HPDE6-E6E7 (cell line): ENCODE measurements at regions not wholly inside any gene's neighbourhood (a gene's known extent, or its start where the extent isn't known, plus 50 kb on each side); places are given as distances from the start of the nearest gene placed in this dataset.

ENCODE experiments used
- DNase-seq: peaks from one replicate; pipeline ENCODE4 v3.0.0; 2011; ENCODE audit warnings: missing footprints; ENCODE audit errors: extremely low spot score

GRCh38 chr22:46054091-46055073, 77.4 kb upstream of the WNT7B start:
- no peak for DNase-seq

- no peak for DNase-seq
Measured at GRCh38 chr22:46055181-46055875, 78.4 kb upstream of the WNT7B start.

- DNase-seq = no peak
Measured at GRCh38 chr22:46055911-46056545, 79.1 kb upstream of the WNT7B start.

GRCh38 chr22:46056546-46057245, 79.7 kb upstream of the WNT7B start:
- DNase-seq = no peak

GRCh38 chr22:46057246-46058090, 80.5 kb upstream of the WNT7B start:
- no peak for DNase-seq

- DNase-seq = no peak
Measured at GRCh38 chr22:46058091-46058420, 81.1 kb upstream of the WNT7B start.

GRCh38 chr22:46058591-46059519, 81.9 kb upstream of the WNT7B start:
- no peak for DNase-seq

GRCh38 chr22:46060292-46061123, 83.5 kb upstream of the WNT7B start:
- no peak for DNase-seq

- no peak for DNase-seq
Measured at GRCh38 chr22:46061124-46061500, 84.2 kb upstream of the WNT7B start.

- no peak for DNase-seq
Measured at GRCh38 chr22:46061501-46062231, 84.7 kb upstream of the WNT7B start.

GRCh38 chr22:46062232-46062615, 85.3 kb upstream of the WNT7B start:
- DNase-seq = no peak

- no peak for DNase-seq
Measured at GRCh38 chr22:46062971-46063631, 86.1 kb upstream of the WNT7B start.

GRCh38 chr22:46063846-46064227, 86.5 kb upstream of the PPARA start:
- DNase-seq = no peak

- DNase-seq = no peak
Measured at GRCh38 chr22:46064228-46064965, 85.9 kb upstream of the PPARA start.

GRCh38 chr22:46064966-46065666, 85.2 kb upstream of the PPARA start:
- no peak for DNase-seq

- DNase-seq = no peak
Measured at GRCh38 chr22:46065691-46066454, 84.5 kb upstream of the PPARA start.
